B cell (primary cell): ENCODE measurements at regions not wholly inside any gene's neighbourhood (a gene's known extent, or its start where the extent isn't known, plus 50 kb on each side); places are given as distances from the start of the nearest gene placed in this dataset.

Experiments used
- ATAC-seq: fragments of 200-7000 bp; cut with Tn5 transposase; one replicate; pipeline ENCODE4 v1.10.0; 2021; ENCODE audit warnings: low read depth, mild to moderate bottlenecking, moderate number of reproducible peaks, moderate library complexity
- CTCF ChIA-PET: fragments of 350-600 bp; sonication (Branson Sonifier 250); formaldehyde crosslinking; loops from one replicate; lab custom pipeline; 2021; ENCODE audit warnings: antibody characterized with exemption, inconsistent platforms; lab: Charles Lee
- POLR2A ChIA-PET: fragments of 350-600 bp; sonication (Branson Sonifier 250); formaldehyde crosslinking; loops from one replicate; lab custom pipeline; 2021; ENCODE audit warnings: antibody characterized with exemption; lab: Charles Lee
- DNase-seq: peaks from one replicate; pipeline ENCODE4 v3.0.0; 2013
- H2AFZ ChIP-seq: 2 replicates; pipeline ENCODE4 v1.6.1; 2012; ENCODE audit warnings: mild to moderate bottlenecking, low read depth, low read length; ENCODE audit not compliant: insufficient read depth, poor library complexity, severe bottlenecking
- H3K27ac ChIP-seq, 2 donors: 1 replicate in 1 of 2; 2 replicates in 1 of 2; pipeline ENCODE4 v1.5.1; 2012 to 2013; ENCODE audit warnings: low read length in 2 of 2, mild to moderate bottlenecking in 2 of 2, moderate library complexity in 1 of 2
- H3K27me3 ChIP-seq, 4 experiments: fragments of 200-600 bp in 1 of 4; sonication (generic) in 1 of 4; replicated peaks in 1 of 4; 1 replicate in 2 of 4; 2 replicates in 2 of 4; pipeline versions ENCODE4 v1.6.1 to v1.7.0; 2013 to 2016; ENCODE audit warnings: low read length in 3 of 4, mild to moderate bottlenecking in 2 of 4, mixed read lengths in 1 of 4, moderate library complexity in 1 of 4; ENCODE audit not compliant: insufficient read depth in 4 of 4, control insufficient read depth in 3 of 4; ENCODE audit errors: control extremely low read depth in 1 of 4
- H3K36me3 ChIP-seq, 2 experiments: replicated peaks in 1 of 2; 1 replicate in 1 of 2; 2 replicates in 1 of 2; pipeline versions ENCODE4 v1.6.1 to v1.7.1; 2013; ENCODE audit warnings: low read length in 1 of 2; ENCODE audit not compliant: insufficient read depth in 2 of 2, control insufficient read depth in 1 of 2; ENCODE audit errors: control extremely low read depth in 1 of 2, extremely low read depth in 1 of 2
- H3K4me1 ChIP-seq, 2 donors: fragments of 200-600 bp in 1 of 2; sonication (generic) in 1 of 2; 1 replicate in 1 of 2; 2 replicates in 1 of 2; pipeline versions ENCODE4 v1.5.1 to v1.6.1; 2013 to 2017; ENCODE audit warnings: low read length in 2 of 2; ENCODE audit not compliant: control insufficient read depth in 2 of 2, insufficient read depth in 2 of 2
- H3K4me2 ChIP-seq: replicated peaks from 2 replicates; pipeline ENCODE3; 2012; ENCODE audit warnings: mild to moderate bottlenecking, low read depth, low read length; ENCODE audit not compliant: poor library complexity, severe bottlenecking
- H3K4me3 ChIP-seq, 5 experiments: fragments of 200-600 bp in 1 of 5; sonication (generic) in 1 of 5; 1 replicate in 3 of 5; 2 replicates in 2 of 5; pipeline versions ENCODE4 v1.5.1 to v1.7.0; 2011 to 2016; ENCODE audit warnings: low read length in 4 of 5, mild to moderate bottlenecking in 4 of 5, low read depth in 2 of 5, control low read depth in 1 of 5, moderate library complexity in 1 of 5; ENCODE audit not compliant: insufficient read depth in 1 of 5; ENCODE audit errors: control extremely low read depth in 1 of 5, extremely low read depth in 1 of 5
- H3K79me2 ChIP-seq: fragments of 200-600 bp; sonication (generic); one replicate; pipeline ENCODE4 v1.6.0; 2016; ENCODE audit warnings: low read length; ENCODE audit not compliant: control insufficient read depth, insufficient read depth
- H3K9ac ChIP-seq: fragments of 200-600 bp; sonication (generic); 2 replicates; pipeline ENCODE4 v1.6.1; 2017; ENCODE audit warnings: mild to moderate bottlenecking, low read length, moderate library complexity
- H3K9me3 ChIP-seq, 3 donors: one replicate each; pipeline versions ENCODE4 v1.6.1 to v1.7.1; 2013; ENCODE audit warnings: low read length in 2 of 3; ENCODE audit not compliant: control insufficient read depth in 2 of 3, insufficient read depth in 1 of 3; ENCODE audit errors: control extremely low read depth in 1 of 3
- H4K20me1 ChIP-seq: 2 replicates; pipeline ENCODE4 v1.6.0; 2012; ENCODE audit warnings: mild to moderate bottlenecking, low read length; ENCODE audit not compliant: insufficient read depth, control insufficient read depth, poor library complexity, severe bottlenecking
- H3K27ac Mint-ChIP-seq: one replicate; pipeline ENCODE4 v1.8.0; 2021; ENCODE audit warnings: mixed read lengths
- H3K27me3 Mint-ChIP-seq: one replicate; pipeline ENCODE4 v1.8.0; 2021; ENCODE audit warnings: mixed read lengths
- H3K4me1 Mint-ChIP-seq: one replicate; pipeline ENCODE4 v1.8.0; 2021; ENCODE audit warnings: mixed read lengths
- H3K4me3 Mint-ChIP-seq: one replicate; pipeline ENCODE4 v1.8.0; 2021; ENCODE audit warnings: mixed read lengths
- H3K9me3 Mint-ChIP-seq: one replicate; pipeline ENCODE4 v1.8.0; 2022; ENCODE audit warnings: mixed read lengths; ENCODE audit not compliant: insufficient read depth
- EZH2 ChIP-seq: IDR thresholded peaks from 2 replicates; pipeline ENCODE4 v1.6.1; 2012; ENCODE audit warnings: borderline replicate concordance, low read depth, mild to moderate bottlenecking, moderate library complexity, low read length; ENCODE audit not compliant: insufficient read depth, poor library complexity, severe bottlenecking
- WGBS: methylation state at CpG from one replicate; pipeline ENCODE4 v1.1.5; 2013; ENCODE audit warnings: missing lambda C conversion rate; ENCODE audit not compliant: insufficient coverage; 5-methylcytosine and 5-hydroxymethylcytosine counted together
- intact Hi-C: fragments of 100-400 bp; cut with micrococcal nuclease; formaldehyde crosslinking; loops from one replicate; pipeline ENCODE4 v1.10.0; 2022
- TF ChIP-seq, protein P1 (sequence below): fragments of 200-600 bp; IDR thresholded peaks from one replicate; pipeline ENCODE4 v1.8.0; 2022; ENCODE audit warnings: antibody characterized with exemption, mild to moderate bottlenecking

DNA sequence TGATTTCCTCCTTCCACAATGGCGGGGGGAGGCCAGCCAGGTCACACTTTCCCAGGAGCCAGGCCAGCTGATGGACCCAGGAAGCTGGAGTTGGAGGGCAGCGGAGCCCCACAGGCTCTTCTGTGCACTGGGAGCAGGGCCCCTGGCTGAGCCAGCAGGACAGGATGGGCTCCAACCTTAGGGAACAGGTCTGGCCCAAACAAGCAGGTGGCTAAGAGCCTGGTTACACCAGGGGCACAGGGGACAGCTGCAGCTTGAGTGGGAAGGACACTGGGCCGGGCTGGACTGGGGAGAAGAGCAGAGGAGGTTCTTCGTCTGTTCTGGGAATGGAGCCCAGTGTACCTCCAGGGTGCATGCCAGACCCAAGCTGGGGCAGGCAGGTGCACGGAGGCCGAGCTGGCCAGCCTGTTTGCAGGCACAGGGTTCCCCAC lies 102.3 kb downstream of the DLL1 start:
- POLR2A ChIA-PET: no interaction called here
- CTCF ChIA-PET: no interaction called here

DNA sequence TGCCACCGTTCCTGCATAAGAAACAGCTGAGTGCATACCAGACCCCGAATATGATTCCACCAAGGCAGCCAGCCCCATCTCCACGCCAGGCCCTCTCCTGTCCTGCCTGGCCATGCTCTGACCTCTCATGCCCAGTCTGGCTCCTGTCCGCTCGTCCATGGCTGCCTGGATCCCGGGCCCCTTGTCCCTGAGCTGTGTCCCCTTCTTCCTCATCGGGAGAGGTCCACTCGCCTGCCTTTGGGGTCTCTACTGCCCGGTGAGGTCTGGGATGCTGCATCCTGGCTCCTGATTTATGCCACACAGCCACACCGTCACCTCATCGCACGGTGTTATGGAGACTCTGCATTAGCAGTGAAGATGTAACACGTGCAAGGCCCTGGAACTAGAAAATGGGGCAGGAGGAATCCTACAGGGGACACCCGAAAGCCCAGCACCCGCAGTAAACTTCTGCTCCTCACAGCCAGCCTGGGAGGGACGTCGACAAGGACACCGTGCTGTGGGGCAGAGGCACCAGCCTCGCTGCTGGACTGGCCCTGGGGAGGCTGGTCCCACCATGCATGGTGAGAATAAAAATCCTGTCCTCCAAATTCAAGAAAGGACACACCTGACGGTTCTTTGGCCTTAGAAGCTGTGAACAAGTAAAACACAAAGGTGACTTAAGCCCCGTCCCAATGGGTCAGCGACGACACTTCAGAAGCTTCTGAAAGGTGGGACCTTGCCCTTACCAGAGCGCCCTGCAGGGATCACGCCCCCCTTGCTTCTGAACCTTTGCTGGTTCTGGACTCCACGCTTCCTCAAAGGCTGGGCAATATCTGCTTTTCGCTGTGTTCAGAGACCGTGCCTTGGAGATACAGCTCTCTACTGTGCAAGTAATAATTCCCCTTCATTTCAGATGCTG lies 103.0 kb downstream of the DLL1 start:
- TF ChIP-seq, protein P1, sequence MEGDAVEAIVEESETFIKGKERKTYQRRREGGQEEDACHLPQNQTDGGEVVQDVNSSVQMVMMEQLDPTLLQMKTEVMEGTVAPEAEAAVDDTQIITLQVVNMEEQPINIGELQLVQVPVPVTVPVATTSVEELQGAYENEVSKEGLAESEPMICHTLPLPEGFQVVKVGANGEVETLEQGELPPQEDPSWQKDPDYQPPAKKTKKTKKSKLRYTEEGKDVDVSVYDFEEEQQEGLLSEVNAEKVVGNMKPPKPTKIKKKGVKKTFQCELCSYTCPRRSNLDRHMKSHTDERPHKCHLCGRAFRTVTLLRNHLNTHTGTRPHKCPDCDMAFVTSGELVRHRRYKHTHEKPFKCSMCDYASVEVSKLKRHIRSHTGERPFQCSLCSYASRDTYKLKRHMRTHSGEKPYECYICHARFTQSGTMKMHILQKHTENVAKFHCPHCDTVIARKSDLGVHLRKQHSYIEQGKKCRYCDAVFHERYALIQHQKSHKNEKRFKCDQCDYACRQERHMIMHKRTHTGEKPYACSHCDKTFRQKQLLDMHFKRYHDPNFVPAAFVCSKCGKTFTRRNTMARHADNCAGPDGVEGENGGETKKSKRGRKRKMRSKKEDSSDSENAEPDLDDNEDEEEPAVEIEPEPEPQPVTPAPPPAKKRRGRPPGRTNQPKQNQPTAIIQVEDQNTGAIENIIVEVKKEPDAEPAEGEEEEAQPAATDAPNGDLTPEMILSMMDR: no peak
- TF ChIP-seq EZH2: no peak
- peaks cover 0 to 8% (median 0%) of the 10 kb centered on the region in 3 donors for H3K9me3 ChIP-seq
- no peaks in the 10 kb centered on the region for H3K79me2 ChIP-seq
- no peak overlapping the region for H3K27ac Mint-ChIP-seq
- H3K4me3 ChIP-seq: no peak overlapping the region
- CTCF ChIA-PET: no interaction called here
- H3K4me1 Mint-ChIP-seq: no peaks in the 10 kb centered on the region
- H3K27me3 ChIP-seq: peaks cover 0 to 11% (median 0%) of the 10 kb centered on the region in 4 experiments
- no peak overlapping the region for H3K27ac ChIP-seq
- H3K27me3 Mint-ChIP-seq: peaks cover 3% of the 10 kb centered on the region
- H3K4me2 ChIP-seq: no peak overlapping the region
- DNase-seq: no peak
- no peaks in the 10 kb centered on the region for H3K36me3 ChIP-seq
- H3K4me3 Mint-ChIP-seq: no peak overlapping the region
- H4K20me1 ChIP-seq: no peaks in the 10 kb centered on the region
- H3K9me3 Mint-ChIP-seq: peaks cover 4% of the 10 kb centered on the region
- ATAC-seq: no peak
- H2AFZ ChIP-seq: no peak overlapping the region
- POLR2A ChIA-PET: no interaction called here
- 89% methylated on average over 27 of the region's 28 CpGs for WGBS
- no peak overlapping the region for H3K9ac ChIP-seq
- intact Hi-C loops: no loop called here
- H3K4me1 ChIP-seq: no peaks in the 10 kb centered on the region

More for the DNA sequence above, 102.3 kb downstream of the DLL1 start:
- Mint-ChIP-seq H3K4me1 (no peaks in the 10 kb centered on the region), H3K9me3 (peaks cover 2% of the 10 kb centered on the region), H3K27ac (no peak overlapping the region), H3K27me3 (peaks cover 3% of the 10 kb centered on the region), H3K4me3 (no peak overlapping the region)
- no peak overlapping the region for H3K4me2 ChIP-seq
- no peak overlapping the region for H2AFZ ChIP-seq
- no peaks in the 10 kb centered on the region for H4K20me1 ChIP-seq
- H3K4me3 ChIP-seq: no peak overlapping the region
- H3K9me3 ChIP-seq: peaks cover 0 to 13% (median 0%) of the 10 kb centered on the region in 3 donors
- H3K27ac ChIP-seq: no peak overlapping the region
- no peak for TF ChIP-seq EZH2
- TF ChIP-seq, protein P1: no peak
- ATAC-seq (no peak), DNase-seq (no peak)
- WGBS: 79% methylated on average over 6 of the region's 6 CpGs
- peaks cover 0 to 11% (median 0%) of the 10 kb centered on the region in 4 experiments for H3K27me3 ChIP-seq
- no peaks in the 10 kb centered on the region for H3K4me1 ChIP-seq
- no peaks in the 10 kb centered on the region for H3K79me2 ChIP-seq
- no peaks in the 10 kb centered on the region for H3K36me3 ChIP-seq
- H3K9ac ChIP-seq: no peak overlapping the region
- intact Hi-C loops: no loop called here
